DND-41 (cell line): ENCODE measurements at regions not wholly inside any gene's neighbourhood (a gene's known extent, or its start where the extent isn't known, plus 50 kb on each side); places are given as distances from the start of the nearest gene placed in this dataset.

Experiments used
- ATAC-seq: fragments of 200-7000 bp; cut with Tn5 transposase; 3 replicates; pipeline ENCODE4 v1.9.1; 2021; ENCODE audit warnings: low read depth; ENCODE audit not compliant: insufficient read depth
- DNase-seq: peaks from one replicate; pipeline ENCODE4 v3.0.0-alpha.2; 2020
- H2AFZ ChIP-seq: 2 replicates; pipeline ENCODE4 v1.6.0; 2012; ENCODE audit warnings: low read depth, low read length
- H3K27ac ChIP-seq: 2 replicates; pipeline ENCODE4 v1.5.1; 2012; ENCODE audit warnings: low read length, inconsistent platforms
- H3K27me3 ChIP-seq: fragments of 200-600 bp; sonication (generic); 2 replicates; pipeline ENCODE4 v1.6.0; 2012; ENCODE audit warnings: low read length, mild to moderate bottlenecking, inconsistent platforms; ENCODE audit not compliant: insufficient read depth, poor library complexity
- H3K36me3 ChIP-seq: 2 replicates; pipeline ENCODE4 v1.5.1; 2012; ENCODE audit warnings: low read length, inconsistent platforms; ENCODE audit not compliant: insufficient read depth
- H3K4me1 ChIP-seq: 2 replicates; pipeline ENCODE4 v1.5.1; 2012; ENCODE audit warnings: mild to moderate bottlenecking, low read length; ENCODE audit not compliant: insufficient read depth
- H3K4me2 ChIP-seq: 2 replicates; pipeline ENCODE4 v1.6.0; 2012; ENCODE audit warnings: mild to moderate bottlenecking, moderate library complexity, low read length, inconsistent platforms; ENCODE audit not compliant: insufficient read depth
- H3K4me3 ChIP-seq, 2 experiments: fragments of 200-600 bp in 1 of 2; shearing (Covaris generic) in 1 of 2; 2 replicates each; pipeline ENCODE4 v1.5.1; 2012 to 2016; ENCODE audit warnings: inconsistent platforms in 2 of 2, low read length in 2 of 2, mild to moderate bottlenecking in 2 of 2, low read depth in 1 of 2, moderate library complexity in 1 of 2
- H3K79me2 ChIP-seq: 2 replicates; pipeline ENCODE4 v1.6.0; 2012; ENCODE audit warnings: low read length, inconsistent platforms; ENCODE audit not compliant: insufficient read depth
- H3K9ac ChIP-seq: 2 replicates; pipeline ENCODE4 v1.6.0; 2012; ENCODE audit warnings: low read depth, mild to moderate bottlenecking, inconsistent platforms, low read length, moderate library complexity
- H3K9me3 ChIP-seq: 2 replicates; pipeline ENCODE4 v1.5.1; 2012; ENCODE audit warnings: low read length, moderate library complexity, mild to moderate bottlenecking, inconsistent platforms; ENCODE audit not compliant: insufficient read depth, severe bottlenecking
- H4K20me1 ChIP-seq: 2 replicates; pipeline ENCODE4 v1.6.0; 2012; ENCODE audit warnings: low read length; ENCODE audit not compliant: insufficient read depth
- EZH2 ChIP-seq: IDR thresholded peaks from 3 replicates; pipeline ENCODE4 v1.6.1; 2012; ENCODE audit warnings: borderline replicate concordance, low read depth, mild to moderate bottlenecking, moderate library complexity, low read length, inconsistent platforms; ENCODE audit not compliant: severe bottlenecking
- TF ChIP-seq, protein P1 (sequence below): IDR thresholded peaks from 2 replicates; pipeline ENCODE4 v1.5.1; 2012; ENCODE audit warnings: borderline replicate concordance, low read length, moderate library complexity, mild to moderate bottlenecking; ENCODE audit not compliant: poor library complexity, severe bottlenecking; ENCODE audit errors: extremely low read depth

DNA sequence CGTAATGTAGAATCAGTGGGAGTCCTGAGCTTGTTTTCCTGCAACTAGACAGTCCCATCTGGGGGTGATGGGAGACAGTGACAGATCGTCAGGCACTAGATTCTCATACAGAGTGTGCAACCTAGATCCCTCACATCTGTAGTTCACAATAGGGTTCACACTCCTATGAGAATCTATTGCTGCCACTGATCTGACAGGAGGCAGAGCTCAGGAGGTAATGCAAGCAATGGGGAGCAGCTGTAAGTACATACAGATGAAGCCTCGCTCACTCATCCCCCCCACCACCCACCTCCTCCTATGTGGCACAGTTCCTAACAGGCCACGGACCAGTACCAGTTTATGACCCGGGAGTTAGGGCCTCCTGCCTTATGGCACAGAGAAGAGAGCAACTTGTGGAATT is 116.2 kb upstream of the PIK3R1 start:
- DNase-seq (no peak), ATAC-seq (no peak)
- H3K36me3 ChIP-seq, result no peaks in the 10 kb centered on the region
- H3K27ac ChIP-seq, result no peak overlapping the region
- no peaks in the 10 kb centered on the region for H3K79me2 ChIP-seq
- no peaks in the 10 kb centered on the region for H4K20me1 ChIP-seq
- H3K27me3 ChIP-seq, result no peaks in the 10 kb centered on the region
- H3K4me1 ChIP-seq, result no peaks in the 10 kb centered on the region
- no peak overlapping the region for H3K4me3 ChIP-seq
- H3K4me2 ChIP-seq, result no peak overlapping the region
- TF ChIP-seq, protein P1, sequence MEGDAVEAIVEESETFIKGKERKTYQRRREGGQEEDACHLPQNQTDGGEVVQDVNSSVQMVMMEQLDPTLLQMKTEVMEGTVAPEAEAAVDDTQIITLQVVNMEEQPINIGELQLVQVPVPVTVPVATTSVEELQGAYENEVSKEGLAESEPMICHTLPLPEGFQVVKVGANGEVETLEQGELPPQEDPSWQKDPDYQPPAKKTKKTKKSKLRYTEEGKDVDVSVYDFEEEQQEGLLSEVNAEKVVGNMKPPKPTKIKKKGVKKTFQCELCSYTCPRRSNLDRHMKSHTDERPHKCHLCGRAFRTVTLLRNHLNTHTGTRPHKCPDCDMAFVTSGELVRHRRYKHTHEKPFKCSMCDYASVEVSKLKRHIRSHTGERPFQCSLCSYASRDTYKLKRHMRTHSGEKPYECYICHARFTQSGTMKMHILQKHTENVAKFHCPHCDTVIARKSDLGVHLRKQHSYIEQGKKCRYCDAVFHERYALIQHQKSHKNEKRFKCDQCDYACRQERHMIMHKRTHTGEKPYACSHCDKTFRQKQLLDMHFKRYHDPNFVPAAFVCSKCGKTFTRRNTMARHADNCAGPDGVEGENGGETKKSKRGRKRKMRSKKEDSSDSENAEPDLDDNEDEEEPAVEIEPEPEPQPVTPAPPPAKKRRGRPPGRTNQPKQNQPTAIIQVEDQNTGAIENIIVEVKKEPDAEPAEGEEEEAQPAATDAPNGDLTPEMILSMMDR, result no peak
- TF ChIP-seq EZH2, result no peak
- H3K9ac ChIP-seq, result no peak overlapping the region
- no peak overlapping the region for H2AFZ ChIP-seq
- H3K9me3 ChIP-seq, result no peaks in the 10 kb centered on the region

GRCh38 chr5:68093455-68094159 is 121.9 kb upstream of the PIK3R1 start:
- DNase-seq (no peak), ATAC-seq (no peak)
- TF ChIP-seq, protein P1, result no peak
- TF ChIP-seq EZH2, result no peak
- Histone ChIP-seq H3K27me3 (no peaks in the 10 kb centered on the region), H3K4me2 (no peak overlapping the region), H3K27ac (no peak overlapping the region), H3K36me3 (no peaks in the 10 kb centered on the region), H3K79me2 (no peaks in the 10 kb centered on the region), H2AFZ (no peak overlapping the region), H3K9ac (no peak overlapping the region), H3K4me3 (no peak overlapping the region), H3K4me1 (no peaks in the 10 kb centered on the region), H4K20me1 (no peaks in the 10 kb centered on the region), H3K9me3 (peaks cover 6% of the 10 kb centered on the region)

DNA sequence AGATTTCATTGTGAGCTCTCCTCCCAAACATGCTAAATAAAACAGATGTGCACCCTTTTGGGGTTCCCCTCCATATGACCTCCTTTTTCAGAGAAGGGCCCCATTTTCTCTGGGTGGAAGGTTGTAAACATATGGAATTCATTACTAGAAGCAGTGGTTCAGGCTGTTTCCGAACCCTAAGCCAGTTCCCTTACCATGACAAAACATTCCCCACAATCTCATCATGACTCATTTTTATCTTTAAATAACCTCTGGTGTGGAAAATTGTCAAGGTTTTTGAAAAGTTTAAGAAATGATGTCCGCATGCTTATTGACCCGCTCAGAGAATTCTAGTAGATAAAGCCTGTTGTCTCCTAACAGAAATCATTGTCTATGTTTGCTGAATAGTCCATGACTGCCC is 127.3 kb upstream of the PIK3R1 start:
- no peak overlapping the region for H3K4me2 ChIP-seq
- no peaks in the 10 kb centered on the region for H3K36me3 ChIP-seq
- no peaks in the 10 kb centered on the region for H4K20me1 ChIP-seq
- DNase-seq (no peak), ATAC-seq (no peak)
- H2AFZ ChIP-seq, result no peak overlapping the region
- no peak overlapping the region for H3K4me3 ChIP-seq
- H3K4me1 ChIP-seq, result no peaks in the 10 kb centered on the region
- no peaks in the 10 kb centered on the region for H3K27me3 ChIP-seq
- no peaks in the 10 kb centered on the region for H3K79me2 ChIP-seq
- H3K9ac ChIP-seq, result no peak overlapping the region
- no peak for TF ChIP-seq EZH2
- TF ChIP-seq, protein P1, result no peak
- H3K9me3 ChIP-seq, result peaks cover 6% of the 10 kb centered on the region
- no peak overlapping the region for H3K27ac ChIP-seq
